Hepatocyte (in vitro differentiated cells): ENCODE measurements at regions not wholly inside any gene's neighbourhood (a gene's known extent, or its start where the extent isn't known, plus 50 kb on each side); places are given as distances from the start of the nearest gene placed in this dataset.
A peak's percentile ranks its signal among the peaks of the same experiment; 100 is the strongest.

Source experiments
- DNase-seq: peaks from one replicate; pipeline ENCODE4 v3.0.0-alpha.2; 2016; ENCODE audit warnings: low spot score
- H2AFZ ChIP-seq: fragments of 200-600 bp; sonication (generic); 2 replicates; pipeline ENCODE4 v1.6.0; 2016; ENCODE audit warnings: antibody characterized with exemption, mild to moderate bottlenecking
- H3K27ac ChIP-seq: fragments of 200-600 bp; sonication (generic); 2 replicates; pipeline ENCODE4 v1.5.1; 2016; ENCODE audit warnings: mild to moderate bottlenecking
- H3K27me3 ChIP-seq: fragments of 200-600 bp; sonication (generic); 2 replicates; pipeline ENCODE4 v1.6.1; 2016
- H3K36me3 ChIP-seq: fragments of 200-600 bp; sonication (generic); replicated peaks from 2 replicates; pipeline ENCODE4 v1.5.1; 2016; ENCODE audit warnings: low read depth; ENCODE audit not compliant: insufficient read depth
- H3K4me1 ChIP-seq: fragments of 200-600 bp; sonication (generic); 2 replicates; pipeline ENCODE4 v1.5.1; 2016; ENCODE audit warnings: mild to moderate bottlenecking, moderate library complexity; ENCODE audit not compliant: insufficient read depth
- H3K4me2 ChIP-seq: fragments of 200-600 bp; sonication (generic); 2 replicates; pipeline ENCODE4 v1.6.0; 2016
- H3K4me3 ChIP-seq: fragments of 200-600 bp; sonication (generic); 2 replicates; pipeline ENCODE4 v1.5.1; 2016; ENCODE audit warnings: mild to moderate bottlenecking
- H3K79me2 ChIP-seq: fragments of 200-600 bp; sonication (generic); 2 replicates; pipeline ENCODE4 v1.6.0; 2017; ENCODE audit warnings: mild to moderate bottlenecking
- H3K9me2 ChIP-seq: fragments of 200-600 bp; sonication (generic); replicated peaks from 2 replicates; pipeline ENCODE4 v1.6.0; 2017; ENCODE audit warnings: mild to moderate bottlenecking; ENCODE audit not compliant: insufficient read depth
- H3K9me3 ChIP-seq: fragments of 200-600 bp; sonication (generic); 2 replicates; pipeline ENCODE4 v1.5.1; 2016; ENCODE audit warnings: low read depth, mild to moderate bottlenecking
- H4K20me1 ChIP-seq: fragments of 200-600 bp; sonication (generic); 2 replicates; pipeline ENCODE4 v1.6.0; 2016; ENCODE audit warnings: mild to moderate bottlenecking; ENCODE audit not compliant: insufficient read depth, poor library complexity, severe bottlenecking
- CTCF ChIP-seq: fragments of 200-600 bp; sonication (generic); IDR thresholded peaks from 2 replicates; pipeline ENCODE4 v1.5.1; 2016; ENCODE audit warnings: antibody characterized with exemption, mild to moderate bottlenecking; ENCODE audit not compliant: poor library complexity
- EZH2 ChIP-seq: fragments of 200-600 bp; sonication (generic); IDR thresholded peaks from 2 replicates; pipeline ENCODE4 v1.6.1; 2016; ENCODE audit warnings: antibody characterized with exemption, mild to moderate bottlenecking, borderline replicate concordance
- EZH2phosphoT487 ChIP-seq: fragments of 200-600 bp; sonication (generic); IDR thresholded peaks from one replicate; pipeline ENCODE4 v1.6.1; 2018; ENCODE audit warnings: antibody characterized with exemption, mild to moderate bottlenecking, low read depth, moderate library complexity; ENCODE audit not compliant: unreplicated experiment, severe bottlenecking
- WGBS: methylation state at CpG from one replicate; pipeline ENCODE4 v1.1.6; 2016; ENCODE audit warnings: low lambda C conversion rate; ENCODE audit errors: missing lambda C conversion rate; 5-methylcytosine and 5-hydroxymethylcytosine counted together

DNA sequence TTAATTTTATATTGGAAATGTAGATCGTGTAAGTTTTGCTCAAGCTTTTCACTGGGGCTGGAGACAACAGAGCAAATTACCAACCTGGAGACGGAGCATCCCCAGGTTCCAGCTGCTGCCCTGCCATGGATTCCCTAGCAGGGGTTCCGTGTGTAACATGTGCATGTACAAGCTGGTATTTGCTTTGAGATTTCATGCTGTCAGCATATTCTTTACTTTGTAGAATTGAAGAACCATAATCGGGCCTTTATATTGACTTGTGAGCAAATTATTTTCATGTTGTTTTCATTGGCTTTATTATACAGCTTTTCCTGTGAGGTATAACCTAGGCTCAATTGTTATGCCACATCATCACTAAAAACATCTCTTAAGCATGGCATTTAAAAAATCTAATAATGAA, 369.2 kb upstream of the COBL start:
- no peaks in the 10 kb centered on the region for H3K79me2 ChIP-seq
- no peaks in the 10 kb centered on the region for H3K9me2 ChIP-seq
- H3K9me3 ChIP-seq: no peaks in the 10 kb centered on the region
- no peaks in the 10 kb centered on the region for H3K36me3 ChIP-seq
- TF ChIP-seq CTCF: no peak
- no peak for TF ChIP-seq EZH2phosphoT487
- H3K27ac ChIP-seq: no peak overlapping the region
- no peak for DNase-seq
- H3K4me1 ChIP-seq: peaks cover 6% of the 10 kb centered on the region
- no peak overlapping the region for H3K4me2 ChIP-seq
- H4K20me1 ChIP-seq: no peaks in the 10 kb centered on the region
- H3K4me3 ChIP-seq: no peak overlapping the region
- 89% methylated on average over 4 of the region's 4 CpGs for WGBS
- H2AFZ ChIP-seq: no peak overlapping the region
- H3K27me3 ChIP-seq: no peaks in the 10 kb centered on the region

DNA sequence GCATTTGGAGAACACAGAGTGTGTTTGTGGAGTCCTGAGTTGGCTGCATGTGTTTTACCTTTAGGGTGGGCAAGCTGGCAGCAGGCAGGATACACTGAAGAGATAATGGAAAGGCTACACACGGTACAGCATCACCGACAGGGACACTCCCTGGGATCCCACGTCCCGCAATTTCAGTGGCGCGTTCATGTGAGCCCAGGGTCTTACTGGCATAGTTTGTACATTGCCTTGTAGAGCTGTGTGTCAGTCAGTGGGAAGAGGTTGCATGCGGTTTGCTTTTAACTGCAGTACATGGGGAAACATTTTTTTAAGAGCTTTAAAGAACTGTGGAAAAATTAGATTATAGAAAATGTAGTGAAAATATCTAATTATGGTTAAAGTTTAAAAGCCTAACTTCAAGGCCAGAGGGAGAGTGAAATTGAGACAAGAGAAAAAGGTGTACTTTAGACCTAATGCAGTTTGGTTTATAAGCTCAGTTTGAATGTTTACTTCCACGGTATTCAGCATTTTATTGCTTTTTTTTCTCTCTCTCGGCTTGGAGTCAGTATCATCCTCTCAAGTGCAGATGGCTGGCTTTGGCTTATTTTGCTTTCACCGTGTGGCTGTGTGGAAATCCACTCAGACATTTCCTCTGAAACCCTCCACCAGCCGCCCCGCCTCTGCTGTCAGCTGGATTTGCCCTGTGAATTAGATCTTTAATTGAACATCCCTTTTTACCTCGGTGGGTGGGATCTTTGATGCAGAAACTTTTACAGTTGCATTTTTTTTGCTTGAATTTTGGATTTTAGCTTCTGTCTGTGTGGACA, 364.2 kb upstream of the COBL start:
- Histone ChIP-seq H3K4me2 (peak overlapping the region; percentile 55), H3K27ac (peak overlapping the region; percentile 61), H3K9me2 (no peaks in the 10 kb centered on the region), H3K9me3 (no peaks in the 10 kb centered on the region), H2AFZ (peak overlapping the region; percentile 7), H4K20me1 (no peaks in the 10 kb centered on the region), H3K79me2 (no peaks in the 10 kb centered on the region), H3K36me3 (no peaks in the 10 kb centered on the region), H3K4me1 (peaks cover 13% of the 10 kb centered on the region), H3K27me3 (no peaks in the 10 kb centered on the region), H3K4me3 (no peak overlapping the region)
- TF ChIP-seq CTCF (no peak), EZH2 (no peak), EZH2phosphoT487 (no peak)
- DNase-seq: peak; percentile 26
- 55% methylated on average over 13 of the region's 13 CpGs for WGBS

GRCh38 chr7:51679358-51679757, 362.7 kb upstream of the COBL start:
- Histone ChIP-seq H3K36me3 (no peaks in the 10 kb centered on the region), H3K27me3 (no peaks in the 10 kb centered on the region)
- 88% methylated on average over 9 of the region's 9 CpGs for WGBS

DNA sequence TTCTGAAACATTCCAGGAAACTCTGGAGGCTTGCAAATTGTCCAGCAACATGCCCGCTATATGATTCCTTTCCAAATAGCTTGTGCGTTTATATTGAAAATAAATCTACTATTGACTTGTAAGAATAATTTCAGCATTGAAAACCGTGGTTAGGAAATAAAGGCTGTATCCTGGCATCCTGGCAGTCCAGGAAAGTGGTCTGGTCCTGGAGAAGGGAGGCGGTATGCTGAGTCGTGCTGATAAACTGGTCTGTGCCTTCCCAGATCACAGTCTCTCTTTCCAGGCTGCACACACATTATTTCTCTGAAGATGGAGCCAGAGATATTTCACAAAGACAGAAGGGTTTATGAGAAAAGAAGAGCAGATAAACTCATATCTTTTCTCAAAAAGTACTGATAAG, 350.1 kb upstream of the COBL start:
- WGBS: 30% methylated on average over 5 of the region's 5 CpGs
- Histone ChIP-seq H3K4me3 (no peak overlapping the region), H3K27ac (no peak overlapping the region), H3K27me3 (no peaks in the 10 kb centered on the region), H2AFZ (no peak overlapping the region), H3K4me2 (peak overlapping the region; percentile 51), H4K20me1 (no peaks in the 10 kb centered on the region), H3K9me3 (no peaks in the 10 kb centered on the region), H3K9me2 (no peaks in the 10 kb centered on the region), H3K36me3 (no peaks in the 10 kb centered on the region), H3K4me1 (no peaks in the 10 kb centered on the region), H3K79me2 (no peaks in the 10 kb centered on the region)
- TF ChIP-seq CTCF: peak; percentile 50
- TF ChIP-seq EZH2phosphoT487: no peak
- DNase-seq: no peak

More at GRCh38 chr7:51679358-51679757, 362.7 kb upstream of the COBL start:
- H3K79me2 ChIP-seq: no peaks in the 10 kb centered on the region
- no peaks in the 10 kb centered on the region for H3K9me2 ChIP-seq
- DNase-seq: no peak
- peaks cover 13% of the 10 kb centered on the region for H3K4me1 ChIP-seq
- no peak overlapping the region for H3K4me3 ChIP-seq
- no peak for TF ChIP-seq EZH2phosphoT487
- H4K20me1 ChIP-seq: no peaks in the 10 kb centered on the region
- H3K27ac ChIP-seq: no peak overlapping the region
- no peak overlapping the region for H3K4me2 ChIP-seq
- H3K9me3 ChIP-seq: no peaks in the 10 kb centered on the region
- no peak overlapping the region for H2AFZ ChIP-seq
